ENCODE measurements at regions not wholly inside any gene's neighbourhood (a gene's known extent, or its start where the extent isn't known, plus 50 kb on each side); places are given as distances from the start of the nearest gene placed in this dataset.

GRCh38 chr7:96596120-96596826 lies 113.4 kb downstream of the SEM1 start:
- Mint-ChIP-seq H3K9me3 (ENCODE audit: low read depth) (no peaks in the 10 kb centered on the region), H3K4me3 (no peak overlapping the region), H3K4me1 (no peaks in the 10 kb centered on the region), H3K36me3 (ENCODE audit: low read depth) (no peaks in the 10 kb centered on the region), H3K27me3 (peaks cover 13% of the 10 kb centered on the region), H3K27ac (no peak overlapping the region)
- no peak for ATAC-seq
- POLR2A ChIA-PET = no interaction called here
- DNase-seq = no peak
- CTCF ChIA-PET = interaction anchor here (0.6 to 1.4 kb wide), 2 partner anchors 168 to 431 kb away, joined by 3 read pairs; no protein-coding TSS in a partner anchor
- intact Hi-C loops (cut with DNase I, micrococcal nuclease) = no loop called here

- Mint-ChIP-seq H3K9me3 (ENCODE audit: low read depth) (no peaks in the 10 kb centered on the region), H3K27me3 (peaks cover 14% of the 10 kb centered on the region), H3K4me1 (no peaks in the 10 kb centered on the region), H3K27ac (no peak overlapping the region), H3K36me3 (ENCODE audit: low read depth) (no peaks in the 10 kb centered on the region), H3K4me3 (no peak overlapping the region)
- intact Hi-C loops (cut with DNase I, micrococcal nuclease) = no loop called here
- POLR2A ChIA-PET = no interaction called here
- no peak for DNase-seq
- ATAC-seq = no peak
- CTCF ChIA-PET = no interaction called here
Observed at GRCh38 chr7:96591900-96592676, 117.6 kb downstream of the SEM1 start.

DNA sequence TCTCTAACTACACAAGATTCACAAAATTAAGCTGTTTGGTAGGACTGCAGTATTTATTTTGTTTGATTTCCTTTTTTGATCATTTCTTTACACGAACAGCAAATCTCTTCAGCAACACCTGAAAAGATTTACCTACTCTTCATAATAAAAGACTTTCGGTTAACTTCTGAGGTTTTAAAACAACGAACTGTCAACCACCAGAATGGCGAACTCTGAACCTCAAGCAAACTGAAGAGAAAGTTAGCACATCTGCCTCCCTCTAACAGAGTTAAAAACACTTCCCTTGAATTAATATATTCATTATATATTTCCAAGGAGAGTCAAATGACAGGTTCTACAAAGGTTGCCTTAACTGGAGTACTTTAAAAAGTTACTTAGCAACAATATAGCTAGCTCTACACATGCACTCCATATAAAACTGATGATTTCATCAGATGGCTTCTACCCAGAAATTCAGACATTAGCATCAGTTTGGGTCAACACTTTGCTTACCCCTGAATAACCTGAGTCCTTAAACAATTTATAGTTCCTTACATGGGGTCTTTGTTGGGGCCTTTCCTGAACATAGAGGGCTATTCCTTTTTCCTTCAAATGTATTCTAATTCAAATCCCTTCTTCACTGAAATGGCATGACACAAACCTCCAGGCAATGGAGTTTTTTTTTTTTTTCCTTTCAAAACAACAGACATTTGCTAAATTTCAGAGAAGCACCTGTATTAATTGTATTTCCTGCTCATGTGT lies 118.3 kb downstream of the SEM1 start:
- POLR2A ChIA-PET = no interaction called here
- H3K4me1 Mint-ChIP-seq = no peaks in the 10 kb centered on the region

GRCh38 chr7:96589038-96589437 lies 120.6 kb downstream of the SEM1 start:
- CTCF ChIA-PET = no interaction called here
- Mint-ChIP-seq H3K27me3 (peaks cover 10% of the 10 kb centered on the region), H3K36me3 (ENCODE audit: low read depth) (no peaks in the 10 kb centered on the region), H3K4me3 (no peak overlapping the region), H3K9me3 (ENCODE audit: low read depth) (peaks cover 2% of the 10 kb centered on the region), H3K27ac (no peak overlapping the region), H3K4me1 (no peaks in the 10 kb centered on the region)
- ATAC-seq (no peak), DNase-seq (no peak)
- intact Hi-C loops (cut with DNase I, micrococcal nuclease) = no loop called here
- POLR2A ChIA-PET = no interaction called here

More for the DNA sequence above, 118.3 kb downstream of the SEM1 start:
- intact Hi-C loops (cut with DNase I, micrococcal nuclease) = no loop called here
- Mint-ChIP-seq H3K4me3 (no peak overlapping the region), H3K9me3 (ENCODE audit: low read depth) (no peaks in the 10 kb centered on the region), H3K27ac (no peak overlapping the region), H3K36me3 (ENCODE audit: low read depth) (no peaks in the 10 kb centered on the region), H3K27me3 (peaks cover 16% of the 10 kb centered on the region)
- ATAC-seq = no peak
- CTCF ChIA-PET = no interaction called here
- no peak for DNase-seq

DNA sequence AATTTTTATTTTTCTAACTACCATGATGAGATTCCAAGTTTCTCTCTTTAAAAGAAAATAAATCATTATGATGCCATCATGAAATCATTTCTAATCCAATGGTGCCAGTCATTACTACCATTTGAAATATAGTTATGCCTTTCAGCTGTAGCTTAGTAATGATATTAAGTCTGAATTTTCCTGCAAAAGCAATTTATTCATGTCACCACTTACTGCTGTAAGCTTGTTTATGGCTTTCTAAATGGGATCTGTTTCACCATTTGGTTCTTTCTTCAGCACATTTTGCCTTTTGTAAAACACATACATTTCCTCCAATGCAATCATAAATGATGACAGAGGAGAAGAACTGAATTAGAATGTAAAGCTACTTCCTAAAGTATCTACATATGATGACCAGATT lies 130.5 kb downstream of the SEM1 start:
- no peak overlapping the region for H3K27ac Mint-ChIP-seq
- no peak overlapping the region for H3K4me3 Mint-ChIP-seq
- ATAC-seq = no peak
- H3K36me3 Mint-ChIP-seq (ENCODE audit: low read depth) = no peaks in the 10 kb centered on the region
- intact Hi-C loops (cut with DNase I, micrococcal nuclease) = no loop called here
- peaks cover 11% of the 10 kb centered on the region for H3K27me3 Mint-ChIP-seq
- no peak for DNase-seq
- H3K9me3 Mint-ChIP-seq (ENCODE audit: low read depth) = peaks cover 6% of the 10 kb centered on the region
- H3K4me1 Mint-ChIP-seq = no peaks in the 10 kb centered on the region
- POLR2A ChIA-PET = no interaction called here
- CTCF ChIA-PET = no interaction called here

GRCh38 chr7:96578606-96579005 lies 131.0 kb downstream of the SEM1 start:
- CTCF ChIA-PET = no interaction called here
- Mint-ChIP-seq H3K4me3 (no peak overlapping the region), H3K9me3 (ENCODE audit: low read depth) (peaks cover 6% of the 10 kb centered on the region), H3K4me1 (no peaks in the 10 kb centered on the region), H3K36me3 (ENCODE audit: low read depth) (no peaks in the 10 kb centered on the region), H3K27ac (no peak overlapping the region), H3K27me3 (peaks cover 11% of the 10 kb centered on the region)
- intact Hi-C loops (cut with DNase I, micrococcal nuclease) = no loop called here
- POLR2A ChIA-PET = no interaction called here
- ATAC-seq = no peak
- no peak for DNase-seq

DNA sequence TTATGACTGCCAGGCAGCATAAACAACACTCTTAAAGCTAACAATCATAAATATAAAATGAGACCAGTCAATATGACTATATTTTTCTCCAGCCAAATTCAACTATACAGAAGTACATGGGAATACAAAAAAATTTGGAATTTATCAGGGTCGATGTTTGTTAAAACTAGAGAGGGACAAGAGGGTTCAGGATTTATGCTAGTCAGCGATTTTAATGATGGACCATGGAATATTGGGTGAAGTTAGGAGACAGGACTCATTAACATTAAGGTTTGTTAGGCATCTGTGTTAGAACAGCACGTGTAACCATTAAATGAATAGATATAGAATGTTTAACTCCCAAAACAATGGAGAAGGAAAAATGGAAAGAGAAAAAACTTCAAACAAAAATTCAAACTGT lies 146.2 kb downstream of the SEM1 start:
- DNase-seq = no peak
- ChIA-PET CTCF (interaction anchor here (1.2 kb wide), 1 partner anchor 387 kb away, joined by 3 read pairs; no protein-coding TSS in a partner anchor), POLR2A (no interaction called here)
- H3K4me3 Mint-ChIP-seq = no peak overlapping the region
- ATAC-seq = no peak
- H3K27ac Mint-ChIP-seq = no peak overlapping the region
- H3K4me1 Mint-ChIP-seq = no peaks in the 10 kb centered on the region
- peaks cover 2% of the 10 kb centered on the region for H3K27me3 Mint-ChIP-seq
- intact Hi-C loops (cut with DNase I, micrococcal nuclease) = no loop called here
- no peaks in the 10 kb centered on the region for H3K36me3 Mint-ChIP-seq (ENCODE audit: low read depth)
- H3K9me3 Mint-ChIP-seq (ENCODE audit: low read depth) = no peaks in the 10 kb centered on the region

- Mint-ChIP-seq H3K27ac (no peak overlapping the region), H3K36me3 (ENCODE audit: low read depth) (no peaks in the 10 kb centered on the region), H3K4me3 (no peak overlapping the region), H3K4me1 (no peaks in the 10 kb centered on the region), H3K27me3 (peaks cover 1% of the 10 kb centered on the region), H3K9me3 (ENCODE audit: low read depth) (no peaks in the 10 kb centered on the region)
- ATAC-seq (no peak), DNase-seq (no peak)
- CTCF ChIA-PET = no interaction called here
- POLR2A ChIA-PET = no interaction called here
- intact Hi-C loops (cut with DNase I, micrococcal nuclease) = no loop called here
Observed at GRCh38 chr7:96562966-96563365, 146.7 kb downstream of the SEM1 start.

GRCh38 chr7:96562458-96562857 lies 147.2 kb downstream of the SEM1 start:
- no peaks in the 10 kb centered on the region for H3K27me3 Mint-ChIP-seq
- POLR2A ChIA-PET = no interaction called here
- ATAC-seq (no peak), DNase-seq (no peak)
- H3K27ac Mint-ChIP-seq = no peak overlapping the region
- H3K4me1 Mint-ChIP-seq = no peaks in the 10 kb centered on the region
- intact Hi-C loops (cut with DNase I, micrococcal nuclease) = no loop called here
- H3K9me3 Mint-ChIP-seq (ENCODE audit: low read depth) = no peaks in the 10 kb centered on the region
- CTCF ChIA-PET = no interaction called here
- H3K36me3 Mint-ChIP-seq (ENCODE audit: low read depth) = no peaks in the 10 kb centered on the region
- H3K4me3 Mint-ChIP-seq = no peak overlapping the region

GRCh38 chr7:96561892-96562291 lies 147.8 kb downstream of the SEM1 start:
- no peaks in the 10 kb centered on the region for H3K9me3 Mint-ChIP-seq (ENCODE audit: low read depth)
- intact Hi-C loops (cut with DNase I, micrococcal nuclease) = no loop called here
- ChIA-PET CTCF (no interaction called here), POLR2A (no interaction called here)
- DNase-seq = no peak
- no peak overlapping the region for H3K4me3 Mint-ChIP-seq
- H3K27me3 Mint-ChIP-seq = no peaks in the 10 kb centered on the region
- no peak for ATAC-seq
- H3K36me3 Mint-ChIP-seq (ENCODE audit: low read depth) = no peaks in the 10 kb centered on the region
- no peaks in the 10 kb centered on the region for H3K4me1 Mint-ChIP-seq
- H3K27ac Mint-ChIP-seq = no peak overlapping the region

- DNase-seq (no peak), ATAC-seq (no peak)
- intact Hi-C loops (cut with DNase I, micrococcal nuclease) = no loop called here
- Mint-ChIP-seq H3K27me3 (no peaks in the 10 kb centered on the region), H3K9me3 (ENCODE audit: low read depth) (no peaks in the 10 kb centered on the region), H3K36me3 (ENCODE audit: low read depth) (no peaks in the 10 kb centered on the region), H3K4me3 (no peak overlapping the region), H3K27ac (no peak overlapping the region), H3K4me1 (no peaks in the 10 kb centered on the region)
- ChIA-PET CTCF (no interaction called here), POLR2A (no interaction called here)
Observed at GRCh38 chr7:96558530-96558929, 151.1 kb downstream of the SEM1 start.

- H3K27me3 Mint-ChIP-seq = no peaks in the 10 kb centered on the region
- ChIA-PET POLR2A (no interaction called here), CTCF (no interaction called here)
- H3K4me3 Mint-ChIP-seq = no peak overlapping the region
- intact Hi-C loops (cut with DNase I, micrococcal nuclease) = no loop called here
- no peaks in the 10 kb centered on the region for H3K9me3 Mint-ChIP-seq (ENCODE audit: low read depth)
- no peak for ATAC-seq
- H3K36me3 Mint-ChIP-seq (ENCODE audit: low read depth) = no peaks in the 10 kb centered on the region
- H3K4me1 Mint-ChIP-seq = no peaks in the 10 kb centered on the region
- H3K27ac Mint-ChIP-seq = no peak overlapping the region
- DNase-seq = no peak
Observed at GRCh38 chr7:96558093-96558492, 151.6 kb downstream of the SEM1 start.
